OCI-LY1 (cell line): ENCODE measurements at regions not wholly inside any gene's neighbourhood (a gene's known extent, or its start where the extent isn't known, plus 50 kb on each side); places are given as distances from the start of the nearest gene placed in this dataset.

Experiments
- EZH2 ChIP-seq: fragments of 200-600 bp; sonication (generic), shearing (Covaris generic); IDR thresholded peaks from 2 replicates; pipeline ENCODE4 v1.8.0; 2017; ENCODE audit warnings: borderline replicate concordance, mixed run types, mild to moderate bottlenecking, antibody characterized with exemption, low read length, moderate library complexity, mixed read lengths
- TF ChIP-seq, protein P1 (sequence below): fragments of 200-600 bp; sonication (generic), shearing (Covaris generic); IDR thresholded peaks from 2 replicates; pipeline ENCODE4 v1.5.1; 2017; ENCODE audit warnings: mild to moderate bottlenecking, antibody characterized with exemption, low read length, moderate library complexity, mixed read lengths

GRCh38 chr3:20288050-20288449, 102.0 kb upstream of the SGO1 start:
- TF ChIP-seq, protein P1, sequence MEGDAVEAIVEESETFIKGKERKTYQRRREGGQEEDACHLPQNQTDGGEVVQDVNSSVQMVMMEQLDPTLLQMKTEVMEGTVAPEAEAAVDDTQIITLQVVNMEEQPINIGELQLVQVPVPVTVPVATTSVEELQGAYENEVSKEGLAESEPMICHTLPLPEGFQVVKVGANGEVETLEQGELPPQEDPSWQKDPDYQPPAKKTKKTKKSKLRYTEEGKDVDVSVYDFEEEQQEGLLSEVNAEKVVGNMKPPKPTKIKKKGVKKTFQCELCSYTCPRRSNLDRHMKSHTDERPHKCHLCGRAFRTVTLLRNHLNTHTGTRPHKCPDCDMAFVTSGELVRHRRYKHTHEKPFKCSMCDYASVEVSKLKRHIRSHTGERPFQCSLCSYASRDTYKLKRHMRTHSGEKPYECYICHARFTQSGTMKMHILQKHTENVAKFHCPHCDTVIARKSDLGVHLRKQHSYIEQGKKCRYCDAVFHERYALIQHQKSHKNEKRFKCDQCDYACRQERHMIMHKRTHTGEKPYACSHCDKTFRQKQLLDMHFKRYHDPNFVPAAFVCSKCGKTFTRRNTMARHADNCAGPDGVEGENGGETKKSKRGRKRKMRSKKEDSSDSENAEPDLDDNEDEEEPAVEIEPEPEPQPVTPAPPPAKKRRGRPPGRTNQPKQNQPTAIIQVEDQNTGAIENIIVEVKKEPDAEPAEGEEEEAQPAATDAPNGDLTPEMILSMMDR, result no peak
- TF ChIP-seq EZH2, result no peak
